Liver (tissue), 7 donors: ENCODE measurements at regions not wholly inside any gene's neighbourhood (a gene's known extent, or its start where the extent isn't known, plus 50 kb on each side); places are given as distances from the start of the nearest gene placed in this dataset.

Experiments used
- DNase-seq: peaks from one replicate; pipeline ENCODE4 v3.0.0-alpha.2; 2017; ENCODE audit warnings: low spot score
- H3K27ac ChIP-seq, 2 donors: one replicate each; pipeline ENCODE4 v1.7.0; 2013; ENCODE audit warnings: inconsistent platforms in 2 of 2, low read length in 2 of 2, control low read depth in 1 of 2, low read depth in 1 of 2, mild to moderate bottlenecking in 1 of 2
- H3K27me3 ChIP-seq, 4 donors: one replicate each; pipeline versions ENCODE4 v1.6.1 to v1.7.0; 2013; ENCODE audit warnings: low read length in 3 of 4, inconsistent platforms in 1 of 4, mild to moderate bottlenecking in 1 of 4, moderate library complexity in 1 of 4; ENCODE audit not compliant: control insufficient read depth in 4 of 4, insufficient read depth in 4 of 4
- H3K36me3 ChIP-seq, 4 donors: one replicate each; pipeline versions ENCODE4 v1.6.1 to v1.7.0; 2013; ENCODE audit warnings: low read length in 3 of 4, mild to moderate bottlenecking in 3 of 4, low read depth in 1 of 4, moderate library complexity in 1 of 4; ENCODE audit not compliant: control insufficient read depth in 4 of 4, insufficient read depth in 3 of 4
- H3K4me1 ChIP-seq, 4 donors: one replicate each; pipeline versions ENCODE4 v1.6.1 to v1.7.0; 2013; ENCODE audit warnings: low read length in 3 of 4, mild to moderate bottlenecking in 3 of 4, moderate library complexity in 1 of 4; ENCODE audit not compliant: control insufficient read depth in 4 of 4, insufficient read depth in 4 of 4
- H3K4me3 ChIP-seq, 3 donors: one replicate each; pipeline versions ENCODE4 v1.6.1 to v1.7.0; 2013; ENCODE audit warnings: low read length in 3 of 3, control low read depth in 1 of 3, low read depth in 1 of 3, mild to moderate bottlenecking in 1 of 3
- H3K9ac ChIP-seq, 2 donors: one replicate each; pipeline ENCODE4 v1.7.0; 2013; ENCODE audit warnings: low read length in 2 of 2, mild to moderate bottlenecking in 2 of 2, moderate library complexity in 2 of 2, control low read depth in 1 of 2, low read depth in 1 of 2
- H3K9me3 ChIP-seq, 4 donors: one replicate each; pipeline versions ENCODE4 v1.6.1 to v1.7.0; 2013; ENCODE audit warnings: low read length in 3 of 4; ENCODE audit not compliant: control insufficient read depth in 4 of 4
- ATF3 ChIP-seq: IDR thresholded peaks from 2 replicates; pipeline ENCODE4 v1.6.1; 2016; ENCODE audit warnings: antibody characterized with exemption
- EGR1 ChIP-seq, 2 donors: IDR thresholded peaks; 2 replicates each; pipeline ENCODE4 v1.6.1; 2016 to 2018; ENCODE audit warnings: antibody characterized with exemption in 2 of 2, low read depth in 2 of 2
- FOXA1 ChIP-seq: IDR thresholded peaks from 2 replicates; pipeline ENCODE4 v1.6.1; 2016; ENCODE audit warnings: antibody characterized with exemption
- FOXA2 ChIP-seq: IDR thresholded peaks from 2 replicates; pipeline ENCODE4 v1.6.1; 2016; ENCODE audit warnings: antibody characterized with exemption
- GABPA ChIP-seq, 2 donors: IDR thresholded peaks in 1 of 2; conservative IDR thresholded peaks in 1 of 2; 2 replicates each; pipeline ENCODE4 v1.6.1; 2016; ENCODE audit warnings: antibody characterized with exemption in 2 of 2, mild to moderate bottlenecking in 1 of 2, moderate library complexity in 1 of 2
- JUND ChIP-seq, 2 donors: IDR thresholded peaks; 2 replicates each; pipeline ENCODE4 v1.6.1; 2016; ENCODE audit warnings: antibody characterized with exemption in 2 of 2
- NR2F2 ChIP-seq: IDR thresholded peaks from 2 replicates; pipeline ENCODE4 v1.6.1; 2016; ENCODE audit warnings: antibody characterized with exemption
- RAD21 ChIP-seq, 2 donors: IDR thresholded peaks; 2 replicates each; pipeline ENCODE4 v1.6.1; 2016; ENCODE audit warnings: antibody characterized with exemption in 2 of 2, mild to moderate bottlenecking in 2 of 2
- REST ChIP-seq: IDR thresholded peaks from 2 replicates; pipeline ENCODE4 v1.6.1; 2016; ENCODE audit warnings: antibody characterized with exemption, mild to moderate bottlenecking
- RXRA ChIP-seq, 2 donors: IDR thresholded peaks; 2 replicates each; pipeline ENCODE4 v1.6.1; 2017 to 2018; ENCODE audit warnings: antibody characterized with exemption in 2 of 2, mild to moderate bottlenecking in 1 of 2
- SP1 ChIP-seq: IDR thresholded peaks from 2 replicates; pipeline ENCODE4 v1.6.1; 2018; ENCODE audit warnings: antibody characterized with exemption, mild to moderate bottlenecking
- TAF1 ChIP-seq: conservative IDR thresholded peaks from 2 replicates; pipeline ENCODE4 v1.6.1; 2016; ENCODE audit warnings: antibody characterized with exemption, mild to moderate bottlenecking
- YY1 ChIP-seq: IDR thresholded peaks from 2 replicates; pipeline ENCODE4 v1.6.1; 2016; ENCODE audit warnings: antibody characterized with exemption, mild to moderate bottlenecking
- ZBTB33 ChIP-seq: IDR thresholded peaks from 2 replicates; pipeline ENCODE4 v1.6.1; 2016; ENCODE audit warnings: antibody characterized with exemption
- WGBS: extraction: QIAGEN DNeasy Blood & Tissue Kit; methylation state at CpG from one replicate; pipeline ENCODE4 v1.1.7; 2013; 5-methylcytosine and 5-hydroxymethylcytosine counted together
- TF ChIP-seq, protein P1 (sequence below): IDR thresholded peaks from 2 replicates; pipeline ENCODE4 v1.6.1; 2016; ENCODE audit warnings: antibody characterized with exemption
- donor health status: healthy.
- donor health status: healthy.
- donor health status: healthy.
- donor health status: healthy.

GRCh38 chr14:29339494-29340172 is 573.0 kb downstream of the FOXG1 start:
- no peak overlapping the region for H3K4me3 ChIP-seq
- H3K9me3 ChIP-seq = no peaks in the 10 kb centered on the region
- DNase-seq = no peak
- H3K27me3 ChIP-seq = no peaks in the 10 kb centered on the region
- WGBS = 80% methylated on average over 3 of the region's 3 CpGs
- no peak overlapping the region for H3K27ac ChIP-seq
- H3K36me3 ChIP-seq = no peaks in the 10 kb centered on the region
- TF ChIP-seq REST (no peak), FOXA1 (no peak), TAF1 (no peak), SP1 (no peak), RXRA (IDR thresholded peaks at IDR 0.05) (no peak), FOXA2 (no peak), YY1 (no peak), ATF3 (no peak), EGR1 (IDR thresholded peaks at IDR 0.05; ENCODE audit: low read depth in 2 of 2) (no peak)
- no peak overlapping the region for H3K9ac ChIP-seq
- H3K4me1 ChIP-seq = no peaks in the 10 kb centered on the region

- WGBS = 69% methylated on average over 1 of the region's 1 CpG
- H3K9ac ChIP-seq = no peak overlapping the region
- H3K36me3 ChIP-seq = no peaks in the 10 kb centered on the region
- H3K27me3 ChIP-seq = no peaks in the 10 kb centered on the region
- no peaks in the 10 kb centered on the region for H3K4me1 ChIP-seq
- H3K4me3 ChIP-seq = no peak overlapping the region
- DNase-seq = no peak
- no peak overlapping the region for H3K27ac ChIP-seq
- TF ChIP-seq REST (no peak), FOXA2 (no peak), GABPA (IDR thresholded peaks at IDR 0.05 in 1 of 2, conservative IDR thresholded peaks at IDR 0.05 in 1 of 2) (no peak), JUND (IDR thresholded peaks at IDR 0.05) (no peak), TAF1 (no peak), NR2F2 (no peak), ZBTB33 (no peak), SP1 (no peak), RXRA (IDR thresholded peaks at IDR 0.05) (no peak), ATF3 (no peak), RAD21 (IDR thresholded peaks at IDR 0.05) (no peak)
- TF ChIP-seq, protein P1, sequence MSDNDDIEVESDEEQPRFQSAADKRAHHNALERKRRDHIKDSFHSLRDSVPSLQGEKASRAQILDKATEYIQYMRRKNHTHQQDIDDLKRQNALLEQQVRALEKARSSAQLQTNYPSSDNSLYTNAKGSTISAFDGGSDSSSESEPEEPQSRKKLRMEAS = no peak
- no peaks in the 10 kb centered on the region for H3K9me3 ChIP-seq
Observed at GRCh38 chr14:29348504-29348903, 579.1 kb downstream of the PRKD1 start.
